GM12891 (cell line): ENCODE measurements at regions not wholly inside any gene's neighbourhood (a gene's known extent, or its start where the extent isn't known, plus 50 kb on each side); places are given as distances from the start of the nearest gene placed in this dataset.

Experiments
- POLR2A ChIP-seq: IDR thresholded peaks from 2 replicates; pipeline ENCODE4 v1.6.1; 2011; ENCODE audit warnings: low read depth, low read length, control low read depth
- POLR2AphosphoS5 ChIP-seq: IDR thresholded peaks from 2 replicates; pipeline ENCODE4 v1.6.1; 2011; ENCODE audit warnings: low read depth, low read length, control low read depth
- POU2F2 ChIP-seq: IDR thresholded peaks from 2 replicates; pipeline ENCODE4 v1.6.1; 2011; ENCODE audit warnings: low read depth, mild to moderate bottlenecking, control low read depth, low read length, moderate library complexity
- TAF1 ChIP-seq: IDR thresholded peaks from 2 replicates; pipeline ENCODE4 v1.6.1; 2011; ENCODE audit warnings: low read depth, low read length, control low read depth

DNA sequence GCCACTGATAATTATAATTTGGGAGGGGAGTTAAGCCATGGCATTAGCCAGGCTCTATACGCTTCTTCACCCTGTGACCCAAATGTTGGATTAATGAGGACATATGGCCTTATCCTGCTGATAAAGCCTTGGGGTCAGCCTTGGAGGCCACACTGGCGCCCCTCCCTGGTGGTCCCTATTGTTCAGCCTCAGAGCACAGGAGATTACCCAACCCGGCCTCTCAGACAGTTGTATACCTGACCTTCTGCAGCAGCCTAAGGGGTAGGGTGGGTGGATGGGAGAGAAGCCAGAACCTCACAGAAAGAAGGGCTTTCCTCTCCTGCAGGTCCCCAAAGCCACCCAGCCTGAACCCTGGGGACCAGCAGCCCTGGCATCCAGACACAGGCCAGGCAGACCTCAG, 76.8 kb downstream of the LINC00237 start:
- TF ChIP-seq POLR2AphosphoS5 (no peak), POLR2A (no peak), TAF1 (no peak), POU2F2 (no peak)
